SK-N-SH (cell line): ENCODE measurements at regions not wholly inside any gene's neighbourhood (a gene's known extent, or its start where the extent isn't known, plus 50 kb on each side); places are given as distances from the start of the nearest gene placed in this dataset.

Experiments used
- NRF1 ChIP-seq: IDR thresholded peaks from 2 replicates; pipeline ENCODE4 v1.6.1; 2012; ENCODE audit warnings: low read depth, mild to moderate bottlenecking, low read length
- RXRA ChIP-seq: IDR thresholded peaks from 2 replicates; pipeline ENCODE4 v1.4.0; 2012; ENCODE audit warnings: low read depth, mild to moderate bottlenecking, borderline replicate concordance
- SIN3A ChIP-seq: IDR thresholded peaks from 2 replicates; pipeline ENCODE4 v1.6.1; 2012; ENCODE audit warnings: low read depth, mild to moderate bottlenecking, low read length, moderate library complexity, borderline replicate concordance
- TEAD4 ChIP-seq: IDR thresholded peaks from 2 replicates; pipeline ENCODE4 v1.4.0; 2012; ENCODE audit warnings: mild to moderate bottlenecking, borderline replicate concordance; ENCODE audit not compliant: insufficient read depth
- TF ChIP-seq, protein P1 (sequence below): IDR thresholded peaks from 2 replicates; pipeline ENCODE4; 2012
- TF ChIP-seq, protein P2 (sequence below): fragments of 200-600 bp; sonication (generic); IDR thresholded peaks from 2 replicates; pipeline ENCODE4 v1.6.1; 2017; ENCODE audit warnings: antibody characterized with exemption, mild to moderate bottlenecking, moderate library complexity
- TF ChIP-seq, protein P3 (sequence below): IDR thresholded peaks from 2 replicates; pipeline ENCODE4 v1.6.1; 2012; ENCODE audit warnings: mild to moderate bottlenecking, low read depth, low read length, moderate library complexity
- TF ChIP-seq, protein P4 (sequence below): IDR thresholded peaks from 2 replicates; pipeline ENCODE4 v1.4.0; 2012; ENCODE audit warnings: low read depth, borderline replicate concordance

DNA sequence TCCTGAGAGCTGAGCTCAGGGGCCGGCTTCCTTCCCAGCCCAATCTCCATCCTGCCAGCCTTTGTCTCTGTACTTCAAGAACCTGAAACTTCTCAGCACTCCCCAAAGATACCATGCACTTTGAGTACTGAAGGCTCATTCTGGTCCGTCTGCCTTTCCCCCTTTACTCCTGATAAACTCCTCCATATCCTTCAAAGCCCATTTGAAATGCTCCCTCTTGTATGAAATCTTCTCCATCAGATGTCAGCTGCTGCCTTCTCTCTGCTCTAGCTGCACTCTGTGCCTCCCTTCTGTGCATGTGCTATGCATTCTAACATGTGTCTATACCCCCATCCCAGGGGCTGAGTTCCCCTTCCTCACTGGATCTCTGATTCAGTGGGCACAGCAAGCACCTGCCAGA is 52.1 kb downstream of the PITPNM2 start:
- TF ChIP-seq NRF1 (no peak), RXRA (no peak), TEAD4 (no peak), SIN3A (no peak)
- TF ChIP-seq, protein P1, sequence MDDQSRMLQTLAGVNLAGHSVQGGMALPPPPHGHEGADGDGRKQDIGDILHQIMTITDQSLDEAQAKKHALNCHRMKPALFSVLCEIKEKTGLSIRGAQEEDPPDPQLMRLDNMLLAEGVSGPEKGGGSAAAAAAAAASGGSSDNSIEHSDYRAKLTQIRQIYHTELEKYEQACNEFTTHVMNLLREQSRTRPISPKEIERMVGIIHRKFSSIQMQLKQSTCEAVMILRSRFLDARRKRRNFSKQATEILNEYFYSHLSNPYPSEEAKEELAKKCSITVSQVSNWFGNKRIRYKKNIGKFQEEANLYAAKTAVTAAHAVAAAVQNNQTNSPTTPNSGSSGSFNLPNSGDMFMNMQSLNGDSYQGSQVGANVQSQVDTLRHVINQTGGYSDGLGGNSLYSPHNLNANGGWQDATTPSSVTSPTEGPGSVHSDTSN: no peak
- TF ChIP-seq, protein P2, sequence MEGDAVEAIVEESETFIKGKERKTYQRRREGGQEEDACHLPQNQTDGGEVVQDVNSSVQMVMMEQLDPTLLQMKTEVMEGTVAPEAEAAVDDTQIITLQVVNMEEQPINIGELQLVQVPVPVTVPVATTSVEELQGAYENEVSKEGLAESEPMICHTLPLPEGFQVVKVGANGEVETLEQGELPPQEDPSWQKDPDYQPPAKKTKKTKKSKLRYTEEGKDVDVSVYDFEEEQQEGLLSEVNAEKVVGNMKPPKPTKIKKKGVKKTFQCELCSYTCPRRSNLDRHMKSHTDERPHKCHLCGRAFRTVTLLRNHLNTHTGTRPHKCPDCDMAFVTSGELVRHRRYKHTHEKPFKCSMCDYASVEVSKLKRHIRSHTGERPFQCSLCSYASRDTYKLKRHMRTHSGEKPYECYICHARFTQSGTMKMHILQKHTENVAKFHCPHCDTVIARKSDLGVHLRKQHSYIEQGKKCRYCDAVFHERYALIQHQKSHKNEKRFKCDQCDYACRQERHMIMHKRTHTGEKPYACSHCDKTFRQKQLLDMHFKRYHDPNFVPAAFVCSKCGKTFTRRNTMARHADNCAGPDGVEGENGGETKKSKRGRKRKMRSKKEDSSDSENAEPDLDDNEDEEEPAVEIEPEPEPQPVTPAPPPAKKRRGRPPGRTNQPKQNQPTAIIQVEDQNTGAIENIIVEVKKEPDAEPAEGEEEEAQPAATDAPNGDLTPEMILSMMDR: no peak
- TF ChIP-seq, protein P3, sequence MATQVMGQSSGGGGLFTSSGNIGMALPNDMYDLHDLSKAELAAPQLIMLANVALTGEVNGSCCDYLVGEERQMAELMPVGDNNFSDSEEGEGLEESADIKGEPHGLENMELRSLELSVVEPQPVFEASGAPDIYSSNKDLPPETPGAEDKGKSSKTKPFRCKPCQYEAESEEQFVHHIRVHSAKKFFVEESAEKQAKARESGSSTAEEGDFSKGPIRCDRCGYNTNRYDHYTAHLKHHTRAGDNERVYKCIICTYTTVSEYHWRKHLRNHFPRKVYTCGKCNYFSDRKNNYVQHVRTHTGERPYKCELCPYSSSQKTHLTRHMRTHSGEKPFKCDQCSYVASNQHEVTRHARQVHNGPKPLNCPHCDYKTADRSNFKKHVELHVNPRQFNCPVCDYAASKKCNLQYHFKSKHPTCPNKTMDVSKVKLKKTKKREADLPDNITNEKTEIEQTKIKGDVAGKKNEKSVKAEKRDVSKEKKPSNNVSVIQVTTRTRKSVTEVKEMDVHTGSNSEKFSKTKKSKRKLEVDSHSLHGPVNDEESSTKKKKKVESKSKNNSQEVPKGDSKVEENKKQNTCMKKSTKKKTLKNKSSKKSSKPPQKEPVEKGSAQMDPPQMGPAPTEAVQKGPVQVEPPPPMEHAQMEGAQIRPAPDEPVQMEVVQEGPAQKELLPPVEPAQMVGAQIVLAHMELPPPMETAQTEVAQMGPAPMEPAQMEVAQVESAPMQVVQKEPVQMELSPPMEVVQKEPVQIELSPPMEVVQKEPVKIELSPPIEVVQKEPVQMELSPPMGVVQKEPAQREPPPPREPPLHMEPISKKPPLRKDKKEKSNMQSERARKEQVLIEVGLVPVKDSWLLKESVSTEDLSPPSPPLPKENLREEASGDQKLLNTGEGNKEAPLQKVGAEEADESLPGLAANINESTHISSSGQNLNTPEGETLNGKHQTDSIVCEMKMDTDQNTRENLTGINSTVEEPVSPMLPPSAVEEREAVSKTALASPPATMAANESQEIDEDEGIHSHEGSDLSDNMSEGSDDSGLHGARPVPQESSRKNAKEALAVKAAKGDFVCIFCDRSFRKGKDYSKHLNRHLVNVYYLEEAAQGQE: no peak
- TF ChIP-seq, protein P4, sequence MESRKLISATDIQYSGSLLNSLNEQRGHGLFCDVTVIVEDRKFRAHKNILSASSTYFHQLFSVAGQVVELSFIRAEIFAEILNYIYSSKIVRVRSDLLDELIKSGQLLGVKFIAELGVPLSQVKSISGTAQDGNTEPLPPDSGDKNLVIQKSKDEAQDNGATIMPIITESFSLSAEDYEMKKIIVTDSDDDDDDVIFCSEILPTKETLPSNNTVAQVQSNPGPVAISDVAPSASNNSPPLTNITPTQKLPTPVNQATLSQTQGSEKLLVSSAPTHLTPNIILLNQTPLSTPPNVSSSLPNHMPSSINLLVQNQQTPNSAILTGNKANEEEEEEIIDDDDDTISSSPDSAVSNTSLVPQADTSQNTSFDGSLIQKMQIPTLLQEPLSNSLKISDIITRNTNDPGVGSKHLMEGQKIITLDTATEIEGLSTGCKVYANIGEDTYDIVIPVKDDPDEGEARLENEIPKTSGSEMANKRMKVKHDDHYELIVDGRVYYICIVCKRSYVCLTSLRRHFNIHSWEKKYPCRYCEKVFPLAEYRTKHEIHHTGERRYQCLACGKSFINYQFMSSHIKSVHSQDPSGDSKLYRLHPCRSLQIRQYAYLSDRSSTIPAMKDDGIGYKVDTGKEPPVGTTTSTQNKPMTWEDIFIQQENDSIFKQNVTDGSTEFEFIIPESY: no peak
